ENCODE measurements at regions not wholly inside any gene's neighbourhood (a gene's known extent, or its start where the extent isn't known, plus 50 kb on each side); places are given as distances from the start of the nearest gene placed in this dataset.

DNA sequence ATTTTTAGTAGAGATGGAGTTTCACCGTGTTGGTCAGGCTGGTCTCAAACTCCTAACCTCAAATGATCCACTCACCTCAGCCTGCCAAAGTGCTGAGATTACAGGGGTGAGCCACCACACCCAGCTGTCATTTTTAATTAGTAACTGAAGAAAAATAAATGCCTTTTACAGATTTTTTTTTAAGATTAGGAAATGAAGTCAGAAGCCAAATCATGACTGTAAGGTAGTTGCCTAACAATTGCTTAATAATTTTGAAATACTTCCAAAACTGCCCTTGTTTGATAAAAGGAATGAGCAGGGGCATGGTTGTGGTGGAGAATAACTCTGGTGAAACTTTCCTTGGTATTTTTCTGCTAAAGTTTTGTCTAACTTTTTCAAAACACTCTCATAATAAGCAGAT lies 98.9 kb upstream of the SLC5A12 start:
- Histone ChIP-seq H3K4me1 (ENCODE audit: control insufficient read depth in 1 of 2, insufficient read depth in 2 of 2, low read length in 2 of 2) (no peaks in the 10 kb centered on the region), H3K27ac (ENCODE audit: low read depth, low read length) (no peak overlapping the region), H3K36me3 (ENCODE audit: control insufficient read depth in 1 of 2, insufficient read depth in 2 of 2, low read length in 2 of 2) (no peaks in the 10 kb centered on the region), H3K9me3 (ENCODE audit: control insufficient read depth in 1 of 2, insufficient read depth in 1 of 2, low read depth in 1 of 2, low read length in 2 of 2) (no peaks in the 10 kb centered on the region; a peak in 1 of 4 replicates), H3K4me2 (ENCODE audit: low read length) (no peak overlapping the region), H3K4me3 (replicated peaks in 1 of 2; ENCODE audit: low read depth in 1 of 2, low read length in 2 of 2) (no peak overlapping the region), H3K9me2 (ENCODE audit: insufficient read depth) (no peaks in the 10 kb centered on the region), H3K27me3 (ENCODE audit: insufficient read depth, low read length) (no peaks in the 10 kb centered on the region), H3K79me2 (ENCODE audit: insufficient read depth, low read length) (no peaks in the 10 kb centered on the region), H4K20me1 (ENCODE audit: insufficient read depth) (no peaks in the 10 kb centered on the region), H3K9ac (ENCODE audit: low read length) (no peak overlapping the region), H2AFZ (ENCODE audit: low read depth, low read length, poor library complexity, severe bottlenecking) (no peak overlapping the region)
- no TSS peak for BruUV-seq (replicated peaks)
- DNase-seq (ENCODE audit: low read depth, low spot score), result no peak
- RAD21 ChIA-PET (ENCODE audit: low non-redundant PET in 1 of 2, low total read pairs in 2 of 2, uncharacterized antibody in 2 of 2, unreplicated experiment in 2 of 2), result no interaction called here
- CTCF ChIA-PET, result no interaction called here
- POLR2A ChIA-PET, result no interaction called here
- no peak for ATAC-seq
- intact Hi-C loops (cut with micrococcal nuclease), result no loop called here
- no peak for TF ChIP-seq SIN3A (IDR thresholded peaks at IDR 0.05; ENCODE audit: low read depth)
- TF ChIP-seq SP1 (IDR thresholded peaks at IDR 0.05; ENCODE audit: low read depth), result no peak
- TF ChIP-seq, protein P1, sequence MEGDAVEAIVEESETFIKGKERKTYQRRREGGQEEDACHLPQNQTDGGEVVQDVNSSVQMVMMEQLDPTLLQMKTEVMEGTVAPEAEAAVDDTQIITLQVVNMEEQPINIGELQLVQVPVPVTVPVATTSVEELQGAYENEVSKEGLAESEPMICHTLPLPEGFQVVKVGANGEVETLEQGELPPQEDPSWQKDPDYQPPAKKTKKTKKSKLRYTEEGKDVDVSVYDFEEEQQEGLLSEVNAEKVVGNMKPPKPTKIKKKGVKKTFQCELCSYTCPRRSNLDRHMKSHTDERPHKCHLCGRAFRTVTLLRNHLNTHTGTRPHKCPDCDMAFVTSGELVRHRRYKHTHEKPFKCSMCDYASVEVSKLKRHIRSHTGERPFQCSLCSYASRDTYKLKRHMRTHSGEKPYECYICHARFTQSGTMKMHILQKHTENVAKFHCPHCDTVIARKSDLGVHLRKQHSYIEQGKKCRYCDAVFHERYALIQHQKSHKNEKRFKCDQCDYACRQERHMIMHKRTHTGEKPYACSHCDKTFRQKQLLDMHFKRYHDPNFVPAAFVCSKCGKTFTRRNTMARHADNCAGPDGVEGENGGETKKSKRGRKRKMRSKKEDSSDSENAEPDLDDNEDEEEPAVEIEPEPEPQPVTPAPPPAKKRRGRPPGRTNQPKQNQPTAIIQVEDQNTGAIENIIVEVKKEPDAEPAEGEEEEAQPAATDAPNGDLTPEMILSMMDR (IDR thresholded peaks at IDR 0.05 in 2 of 3, conservative IDR thresholded peaks at IDR 0.05 in 1 of 3; ENCODE audit: borderline replicate concordance in 1 of 3, insufficient read depth in 1 of 3, low read depth in 2 of 3, low read length in 2 of 3), result no peak
- TF ChIP-seq, protein P2, sequence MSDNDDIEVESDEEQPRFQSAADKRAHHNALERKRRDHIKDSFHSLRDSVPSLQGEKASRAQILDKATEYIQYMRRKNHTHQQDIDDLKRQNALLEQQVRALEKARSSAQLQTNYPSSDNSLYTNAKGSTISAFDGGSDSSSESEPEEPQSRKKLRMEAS (IDR thresholded peaks at IDR 0.05), result no peak
- TF ChIP-seq TCF7L2 (IDR thresholded peaks at IDR 0.05; ENCODE audit: borderline replicate concordance, extremely low read depth, insufficient read depth, insufficient read length), result no peak
- no peak for TF ChIP-seq JUND (IDR thresholded peaks at IDR 0.05)
- TF ChIP-seq EGR1 (IDR thresholded peaks at IDR 0.05; ENCODE audit: low read depth), result no peak
- TF ChIP-seq, protein P3, sequence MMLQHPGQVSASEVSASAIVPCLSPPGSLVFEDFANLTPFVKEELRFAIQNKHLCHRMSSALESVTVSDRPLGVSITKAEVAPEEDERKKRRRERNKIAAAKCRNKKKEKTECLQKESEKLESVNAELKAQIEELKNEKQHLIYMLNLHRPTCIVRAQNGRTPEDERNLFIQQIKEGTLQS (IDR thresholded peaks at IDR 0.05), result no peak
- TF ChIP-seq SRF (IDR thresholded peaks at IDR 0.05; ENCODE audit: low read depth), result no peak
- TF ChIP-seq CBX3 (IDR thresholded peaks at IDR 0.05; ENCODE audit: low read depth), result no peak
- no peak for TF ChIP-seq POLR2AphosphoS5 (IDR thresholded peaks at IDR 0.05; ENCODE audit: low read depth, low read length)
- no peak for TF ChIP-seq RAD21 (IDR thresholded peaks at IDR 0.05; ENCODE audit: low read depth)
- no peak for TF ChIP-seq EZH2 (IDR thresholded peaks at IDR 0.05)

Data from HCT116 (cell line).